ENCODE measurements at regions not wholly inside any gene's neighbourhood (a gene's known extent, or its start where the extent isn't known, plus 50 kb on each side); places are given as distances from the start of the nearest gene placed in this dataset.

- no peaks in the 10 kb centered on the region for H3K9me3 ChIP-seq (ENCODE audit: insufficient read depth in 2 of 2, low read depth in 1 of 2, low read length in 1 of 2)
- no peaks in the 10 kb centered on the region for H3K79me2 ChIP-seq (ENCODE audit: control insufficient read depth in 1 of 2, insufficient read depth in 2 of 2, low read length in 2 of 2)
- no peak overlapping the region for H2BK20ac ChIP-seq (ENCODE audit: low read length)
- POLR2A ChIA-PET (ENCODE audit: partially characterized antibody): no interaction called here
- no peak for FAIRE-seq
- H3K4me1 ChIP-seq (replicated peaks in 1 of 4; ENCODE audit: control insufficient read depth in 3 of 4, insufficient read depth in 4 of 4, low read length in 3 of 4): peaks cover 0 to 4% (median 0%) of the 10 kb centered on the region in 4 experiments; a peak in 2 of 7 replicates
- no peak overlapping the region for H2BK120ac ChIP-seq (replicated peaks; ENCODE audit: low read depth, low read length)
- 80% methylated on average over 5 of the region's 5 CpGs; no CpG with 5 or more reads in 1 of the 2 experiments for WGBS, 2 experiments (ENCODE audit: extremely low coverage in 1 of 2, insufficient coverage in 1 of 2, insufficient read length in 1 of 2, insufficient replicate concordance in 2 of 2, low coverage in 1 of 2, low lambda C conversion rate in 2 of 2, missing lambda C conversion rate in 1 of 2)
- H4K8ac ChIP-seq (ENCODE audit: extremely low read depth, insufficient read depth, low read length): no peak overlapping the region
- no peak overlapping the region for H4K5ac ChIP-seq (ENCODE audit: insufficient read length, low read depth, low read length)
- no peak overlapping the region for H3K14ac ChIP-seq (ENCODE audit: insufficient read length)
- H2BK12ac ChIP-seq (ENCODE audit: low read depth, low read length): no peak overlapping the region
- no peak overlapping the region for H3K4ac ChIP-seq (replicated peaks; ENCODE audit: insufficient read length, low read depth, low read length)
- no peak overlapping the region for H3K9ac ChIP-seq (replicated peaks in 1 of 4; ENCODE audit: extremely low read depth in 1 of 4, low read depth in 3 of 4, low read length in 3 of 4)
- no peak overlapping the region for H4K91ac ChIP-seq (replicated peaks; ENCODE audit: insufficient read length, low read length)
- H2BK15ac ChIP-seq (ENCODE audit: low read length): no peak overlapping the region
- no peak overlapping the region for H2AFZ ChIP-seq (ENCODE audit: low read length)
- no peaks in the 10 kb centered on the region for H3K36me3 ChIP-seq (ENCODE audit: control insufficient read depth in 2 of 4, insufficient read depth in 4 of 4, low read length in 3 of 4)
- H3K23ac ChIP-seq (ENCODE audit: insufficient read length): no peak overlapping the region
- H3K23me2 ChIP-seq (ENCODE audit: low read depth, low read length): no peaks in the 10 kb centered on the region
- DNase-seq (ENCODE audit: low read depth in 1 of 2, low spot score in 2 of 2): no peak
- H3K27ac ChIP-seq (ENCODE audit: low read depth, low read length): no peak overlapping the region
- H3K18ac ChIP-seq (ENCODE audit: extremely low read depth, low read length): no peak overlapping the region
- CTCF ChIA-PET (ENCODE audit: partially characterized antibody): no interaction called here
- no peak overlapping the region for H2BK5ac ChIP-seq (ENCODE audit: low read depth, low read length)
- H3K27me3 ChIP-seq (replicated peaks in 1 of 4; ENCODE audit: control insufficient read depth in 3 of 4, extremely low read depth in 1 of 4, insufficient read depth in 3 of 4, low read length in 3 of 4): no peaks in the 10 kb centered on the region
- no peaks in the 10 kb centered on the region for H4K20me1 ChIP-seq (replicated peaks in 1 of 2; ENCODE audit: control insufficient read depth in 1 of 2, insufficient read depth in 2 of 2, low read length in 2 of 2)
- H3K56ac ChIP-seq (replicated peaks; ENCODE audit: insufficient read length, low read depth, low read length): no peak overlapping the region
- H2AK5ac ChIP-seq (ENCODE audit: low read depth, low read length): no peak overlapping the region
- H3K4me3 ChIP-seq (ENCODE audit: extremely low read depth in 1 of 4, insufficient read depth in 2 of 4, low read depth in 3 of 4, low read length in 4 of 4): no peak overlapping the region
- no peak overlapping the region for H3K4me2 ChIP-seq (ENCODE audit: insufficient read depth in 1 of 2, low read depth in 2 of 2, low read length in 2 of 2)
- no peaks in the 10 kb centered on the region for H3K79me1 ChIP-seq (ENCODE audit: low read depth, low read length)
- TF ChIP-seq PHF8 (conservative IDR thresholded peaks at IDR 0.05; ENCODE audit: low read depth, low read length): no peak
- no peak for TF ChIP-seq MAX (IDR thresholded peaks at IDR 0.05)
- TF ChIP-seq SIN3A (conservative IDR thresholded peaks at IDR 0.05 in 1 of 2, IDR thresholded peaks at IDR 0.05 in 1 of 2; ENCODE audit: low read depth in 1 of 2, low read length in 2 of 2): no peak
- no peak for TF ChIP-seq JUN (IDR thresholded peaks at IDR 0.05; ENCODE audit: low read depth, low read length)
- TF ChIP-seq RXRA (IDR thresholded peaks at IDR 0.05; ENCODE audit: insufficient read depth, low read depth, low read length): no peak
- TF ChIP-seq TAF7 (optimal IDR thresholded peaks at IDR 0.05; ENCODE audit: borderline replicate concordance, low read depth, low read length): no peak
- no peak for TF ChIP-seq POLR2AphosphoS5 (IDR thresholded peaks at IDR 0.05; ENCODE audit: low read depth, low read length)
- TF ChIP-seq ZNF274 (IDR thresholded peaks at IDR 0.05; ENCODE audit: borderline replicate concordance, extremely low read depth, low read length): no peak
- TF ChIP-seq TAF1 (IDR thresholded peaks at IDR 0.05; ENCODE audit: low read depth, low read length): no peak
- TF ChIP-seq BRCA1 (IDR thresholded peaks at IDR 0.05; ENCODE audit: low read depth, low read length): no peak
- no peak for TF ChIP-seq RAD21 (IDR thresholded peaks at IDR 0.05 in 1 of 2, conservative IDR thresholded peaks at IDR 0.05 in 1 of 2; ENCODE audit: low read depth in 2 of 2, low read length in 2 of 2)
- no peak for TF ChIP-seq YY1 (IDR thresholded peaks at IDR 0.05; ENCODE audit: low read depth, low read length)
- no peak for TF ChIP-seq ATF2 (IDR thresholded peaks at IDR 0.05; ENCODE audit: low read length)
Observed at GRCh38 chr1:218080863-218081262, 204.2 kb upstream of the RRP15 start.
